ENCODE measurements at regions not wholly inside any gene's neighbourhood (a gene's known extent, or its start where the extent isn't known, plus 50 kb on each side); places are given as distances from the start of the nearest gene placed in this dataset.

GRCh38 chr12:71338933-71339332 lies 100.7 kb upstream of the LGR5 start:
- POLR2A ChIA-PET: no interaction called here
- Histone ChIP-seq H3K27ac (ENCODE audit: insufficient read depth, low read depth, low read length) (no peak overlapping the region), H3K4me2 (ENCODE audit: insufficient read depth, low read length) (no peak overlapping the region), H2AFZ (ENCODE audit: low read depth, low read length) (no peak overlapping the region), H3K9me3 (replicated peaks; ENCODE audit: control insufficient read depth, insufficient read depth, low read length) (no peaks in the 10 kb centered on the region), H3K4me3 (replicated peaks in 1 of 3; ENCODE audit: insufficient read depth in 1 of 3, low read depth in 1 of 3, low read length in 3 of 3) (no peak overlapping the region), H3K27me3 (ENCODE audit: control insufficient read depth in 2 of 2, insufficient read depth in 2 of 2, low read length in 2 of 2) (no peaks in the 10 kb centered on the region), H3K9me1 (replicated peaks; ENCODE audit: control insufficient read depth, extremely low read depth, insufficient read depth, low read length) (no peaks in the 10 kb centered on the region), H3K79me2 (ENCODE audit: control insufficient read depth, insufficient read depth, low read length) (no peaks in the 10 kb centered on the region), H3K4me1 (ENCODE audit: control insufficient read depth, extremely low read depth, insufficient read depth, low read length) (no peaks in the 10 kb centered on the region), H3K9ac (replicated peaks; ENCODE audit: extremely low read depth, insufficient read depth, low read length) (no peak overlapping the region), H4K20me1 (replicated peaks; ENCODE audit: control insufficient read depth, extremely low read depth, insufficient read depth, low read length) (no peaks in the 10 kb centered on the region), H3K36me3 (ENCODE audit: control insufficient read depth in 2 of 2, extremely low read depth in 1 of 2, insufficient read depth in 2 of 2, low read length in 2 of 2) (no peaks in the 10 kb centered on the region)
- FAIRE-seq: no peak
- no TSS peak for BruUV-seq (replicated peaks)
- no peak for TF ChIP-seq CTCF (IDR thresholded peaks at IDR 0.05; ENCODE audit: extremely low read depth in 1 of 2, insufficient read depth in 1 of 2, low read depth in 1 of 2, low read length in 2 of 2)
- TF ChIP-seq, protein P1, sequence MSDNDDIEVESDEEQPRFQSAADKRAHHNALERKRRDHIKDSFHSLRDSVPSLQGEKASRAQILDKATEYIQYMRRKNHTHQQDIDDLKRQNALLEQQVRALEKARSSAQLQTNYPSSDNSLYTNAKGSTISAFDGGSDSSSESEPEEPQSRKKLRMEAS (IDR thresholded peaks at IDR 0.05; ENCODE audit: insufficient read depth, insufficient read length): no peak
- TF ChIP-seq MYC (IDR thresholded peaks at IDR 0.05; ENCODE audit: low read depth, low read length): no peak
- no peak for TF ChIP-seq EZH2 (IDR thresholded peaks at IDR 0.05; ENCODE audit: borderline replicate concordance, low read depth, low read length, severe bottlenecking)
- TF ChIP-seq POLR2AphosphoS5 (IDR thresholded peaks at IDR 0.05; ENCODE audit: insufficient read depth, low read depth, low read length): no peak
- no peak for TF ChIP-seq GATA2 (IDR thresholded peaks at IDR 0.05; ENCODE audit: insufficient read depth, insufficient read length, low read depth, low read length)
- no peak for TF ChIP-seq JUN (IDR thresholded peaks at IDR 0.05; ENCODE audit: borderline replicate concordance, insufficient read depth, insufficient read length, low read depth)
- no peak for TF ChIP-seq POLR2A (IDR thresholded peaks at IDR 0.05; ENCODE audit: low read depth, low read length)
- TF ChIP-seq FOS (IDR thresholded peaks at IDR 0.05; ENCODE audit: borderline replicate concordance, insufficient read depth, low read length): no peak
- CTCF ChIA-PET: no interaction called here
- no peak for DNase-seq (ENCODE audit: low read depth, low spot score)
- intact Hi-C loops (cut with micrococcal nuclease): no loop called here
- dilution Hi-C loops (cut with MboI; ENCODE audit: extremely low pct_ligation_motif_present, low sequenced_read_pairs): no loop called here
